22Rv1 (cell line): ENCODE measurements at regions not wholly inside any gene's neighbourhood (a gene's known extent, or its start where the extent isn't known, plus 50 kb on each side); places are given as distances from the start of the nearest gene placed in this dataset.

Experiments used
- H3K27ac ChIP-seq: fragments of 450-650 bp; 2 replicates; pipeline ENCODE4 v1.5.1; 2017
- ZFX ChIP-seq: fragments of 450-650 bp; IDR thresholded peaks from 2 replicates; pipeline ENCODE4 v1.6.1; 2017; ENCODE audit warnings: antibody characterized with exemption, borderline replicate concordance
- TF ChIP-seq, protein P1 (sequence below): fragments of 450-650 bp; IDR thresholded peaks from 2 replicates; pipeline ENCODE4 v1.5.1; 2017; ENCODE audit warnings: mild to moderate bottlenecking

DNA sequence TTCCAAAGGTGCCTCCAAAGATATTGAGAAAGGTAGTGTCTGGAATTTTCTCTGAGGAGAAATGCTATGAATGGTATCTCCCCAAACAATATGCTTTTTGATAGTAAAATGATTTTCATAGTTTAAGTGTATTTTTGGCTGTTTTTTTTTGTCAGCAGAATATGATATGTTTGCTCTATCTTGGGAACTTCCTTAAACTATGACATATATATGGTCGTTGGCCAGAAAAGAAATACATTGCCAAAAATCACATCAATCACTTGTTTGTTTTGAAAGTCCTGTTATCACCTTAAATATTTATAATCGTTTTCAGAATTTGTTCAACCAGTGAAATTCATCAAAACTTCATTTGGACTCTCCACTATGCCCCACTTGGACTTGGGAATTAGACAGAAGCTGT is 816.9 kb downstream of the CDH11 start:
- H3K27ac ChIP-seq, result no peak overlapping the region
- TF ChIP-seq, protein P1, sequence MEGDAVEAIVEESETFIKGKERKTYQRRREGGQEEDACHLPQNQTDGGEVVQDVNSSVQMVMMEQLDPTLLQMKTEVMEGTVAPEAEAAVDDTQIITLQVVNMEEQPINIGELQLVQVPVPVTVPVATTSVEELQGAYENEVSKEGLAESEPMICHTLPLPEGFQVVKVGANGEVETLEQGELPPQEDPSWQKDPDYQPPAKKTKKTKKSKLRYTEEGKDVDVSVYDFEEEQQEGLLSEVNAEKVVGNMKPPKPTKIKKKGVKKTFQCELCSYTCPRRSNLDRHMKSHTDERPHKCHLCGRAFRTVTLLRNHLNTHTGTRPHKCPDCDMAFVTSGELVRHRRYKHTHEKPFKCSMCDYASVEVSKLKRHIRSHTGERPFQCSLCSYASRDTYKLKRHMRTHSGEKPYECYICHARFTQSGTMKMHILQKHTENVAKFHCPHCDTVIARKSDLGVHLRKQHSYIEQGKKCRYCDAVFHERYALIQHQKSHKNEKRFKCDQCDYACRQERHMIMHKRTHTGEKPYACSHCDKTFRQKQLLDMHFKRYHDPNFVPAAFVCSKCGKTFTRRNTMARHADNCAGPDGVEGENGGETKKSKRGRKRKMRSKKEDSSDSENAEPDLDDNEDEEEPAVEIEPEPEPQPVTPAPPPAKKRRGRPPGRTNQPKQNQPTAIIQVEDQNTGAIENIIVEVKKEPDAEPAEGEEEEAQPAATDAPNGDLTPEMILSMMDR, result no peak
- no peak for TF ChIP-seq ZFX

DNA sequence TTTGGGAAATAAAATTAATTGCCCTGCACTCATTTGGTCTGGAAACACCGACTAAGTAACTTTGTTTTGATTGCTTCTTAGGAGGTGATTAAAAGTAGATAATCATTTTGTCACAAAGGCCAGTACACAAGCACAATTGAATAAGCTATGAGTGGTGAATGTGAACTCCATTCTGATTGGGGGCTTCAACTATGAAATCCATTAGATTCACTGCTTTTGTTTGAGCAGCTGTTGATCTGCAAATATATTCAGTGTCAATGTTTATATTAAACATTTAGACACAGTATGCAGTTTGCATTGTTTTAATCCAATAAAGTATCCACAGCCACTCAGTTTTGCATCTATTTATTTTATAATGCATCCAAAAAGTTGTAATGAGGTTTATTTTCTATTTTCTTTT is 817.5 kb downstream of the CDH11 start:
- TF ChIP-seq, protein P1, result no peak
- TF ChIP-seq ZFX, result no peak
- H3K27ac ChIP-seq, result no peak overlapping the region

DNA sequence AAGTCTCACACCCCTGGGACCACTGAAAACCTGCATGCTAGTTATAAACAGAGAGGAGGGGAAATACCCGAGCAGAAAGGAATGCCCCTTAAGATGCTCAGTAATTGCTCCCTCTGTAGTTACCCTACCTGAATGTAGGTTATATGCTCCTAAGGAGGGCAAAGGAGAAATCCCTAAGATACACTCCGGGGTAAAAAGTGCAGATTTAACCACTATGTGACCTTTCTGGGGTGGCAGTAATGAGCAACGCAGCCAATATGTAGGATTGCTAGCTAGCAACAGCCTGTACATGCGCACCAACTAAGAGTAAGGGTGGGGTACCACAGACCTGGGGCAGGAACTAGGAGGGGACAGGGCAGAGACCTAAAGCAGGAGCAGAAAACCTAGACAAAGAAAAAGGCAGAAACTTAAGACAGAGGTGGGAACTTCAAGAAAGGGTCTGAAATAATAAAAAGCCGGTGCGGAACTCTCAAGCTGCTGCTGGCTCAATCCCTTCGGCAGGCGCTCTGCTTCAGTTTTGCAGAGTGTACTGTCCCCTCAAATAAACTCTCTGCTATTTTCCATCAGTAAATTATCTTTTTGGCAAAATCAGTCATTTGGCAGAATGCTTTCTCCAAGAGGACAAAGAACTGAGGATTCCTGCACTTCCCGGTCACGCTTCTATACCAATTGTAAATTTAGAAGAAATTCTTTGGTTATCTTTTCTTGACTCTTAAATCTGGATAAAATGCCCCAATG is 823.8 kb downstream of the CDH11 start:
- H3K27ac ChIP-seq, result no peak overlapping the region
- TF ChIP-seq ZFX, result no peak
- TF ChIP-seq, protein P1, result no peak

DNA sequence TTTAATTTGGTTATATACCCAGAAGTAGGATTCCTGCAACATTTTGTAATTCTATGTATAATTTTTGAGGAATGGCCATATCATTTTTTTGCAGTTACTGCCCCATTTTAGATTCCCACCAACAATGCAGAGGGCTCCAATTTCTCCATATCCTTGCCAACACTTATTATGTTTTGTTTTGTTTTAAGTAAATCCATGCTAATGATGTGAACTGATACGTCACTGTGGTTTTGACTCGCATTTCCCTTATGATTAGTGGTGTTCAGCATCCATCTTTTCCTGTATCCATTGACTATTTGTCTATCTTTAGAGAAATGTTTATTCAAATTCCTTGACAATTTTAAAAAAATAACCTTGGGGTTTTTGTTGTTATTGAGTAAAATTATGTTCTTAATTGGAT is 826.4 kb downstream of the CDH11 start:
- H3K27ac ChIP-seq, result no peak overlapping the region
- TF ChIP-seq, protein P1, result no peak
- TF ChIP-seq ZFX, result no peak

DNA sequence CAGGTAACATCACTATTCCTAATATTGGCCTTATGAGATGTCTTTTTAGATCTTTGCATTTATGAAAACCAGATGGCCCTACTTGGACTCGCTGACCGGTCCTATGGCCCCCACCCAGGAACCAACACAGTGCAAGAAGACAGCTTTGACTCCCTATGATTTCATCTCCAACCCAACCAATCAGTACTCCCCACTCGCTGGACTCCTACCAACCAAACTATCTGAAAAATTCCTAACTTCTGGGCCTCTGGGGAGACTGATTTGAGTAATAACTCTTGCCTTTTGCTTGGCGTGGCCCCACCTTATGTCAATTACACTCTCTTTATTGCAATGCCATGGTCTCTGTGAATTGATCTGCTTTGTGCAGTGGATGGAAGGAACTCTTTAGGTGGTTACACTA is 828.9 kb downstream of the CDH11 start:
- TF ChIP-seq ZFX, result no peak
- TF ChIP-seq, protein P1, result no peak
- no peak overlapping the region for H3K27ac ChIP-seq

DNA sequence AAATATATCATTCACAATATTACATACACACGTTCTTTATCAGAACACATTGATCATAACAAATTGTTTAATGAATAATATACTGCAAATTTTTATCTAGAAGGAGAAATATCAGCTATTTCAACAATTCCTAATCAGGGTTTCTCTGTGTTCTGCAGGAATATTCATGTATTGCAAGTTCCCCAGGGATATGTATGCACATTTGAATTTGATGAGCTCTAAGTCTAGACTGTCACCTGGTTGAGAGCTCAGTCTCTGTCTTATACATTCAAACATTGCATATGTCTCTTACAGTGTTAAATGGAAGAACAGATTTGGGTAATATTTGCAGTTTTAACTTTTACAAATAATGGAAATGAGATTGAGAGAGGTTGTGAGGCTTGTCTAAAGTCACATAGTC is 829.7 kb downstream of the CDH11 start:
- no peak overlapping the region for H3K27ac ChIP-seq
- TF ChIP-seq, protein P1, result no peak
- no peak for TF ChIP-seq ZFX

DNA sequence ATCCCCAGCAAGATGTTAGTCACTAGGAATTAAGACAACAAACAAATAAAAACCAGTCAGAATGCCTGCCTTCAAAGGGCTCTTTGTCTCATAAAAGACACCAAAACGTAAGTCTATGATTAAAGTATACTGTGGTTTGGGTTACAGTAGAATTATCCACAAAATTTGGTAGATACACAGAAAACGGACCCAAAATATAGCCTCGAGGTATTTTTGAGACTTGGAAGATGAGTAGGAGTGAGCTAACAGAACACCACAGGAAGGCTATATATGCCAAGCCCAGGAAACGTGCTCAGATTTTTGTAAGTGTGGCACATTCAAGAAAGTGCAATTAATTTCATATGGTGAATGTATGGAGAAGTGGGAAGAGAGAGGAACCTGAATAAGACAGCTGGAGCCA is 831.4 kb downstream of the CDH11 start:
- no peak overlapping the region for H3K27ac ChIP-seq
- TF ChIP-seq, protein P1, result no peak
- TF ChIP-seq ZFX, result no peak
